ENCODE measurements at regions not wholly inside any gene's neighbourhood (a gene's known extent, or its start where the extent isn't known, plus 50 kb on each side); places are given as distances from the start of the nearest gene placed in this dataset.

DNA sequence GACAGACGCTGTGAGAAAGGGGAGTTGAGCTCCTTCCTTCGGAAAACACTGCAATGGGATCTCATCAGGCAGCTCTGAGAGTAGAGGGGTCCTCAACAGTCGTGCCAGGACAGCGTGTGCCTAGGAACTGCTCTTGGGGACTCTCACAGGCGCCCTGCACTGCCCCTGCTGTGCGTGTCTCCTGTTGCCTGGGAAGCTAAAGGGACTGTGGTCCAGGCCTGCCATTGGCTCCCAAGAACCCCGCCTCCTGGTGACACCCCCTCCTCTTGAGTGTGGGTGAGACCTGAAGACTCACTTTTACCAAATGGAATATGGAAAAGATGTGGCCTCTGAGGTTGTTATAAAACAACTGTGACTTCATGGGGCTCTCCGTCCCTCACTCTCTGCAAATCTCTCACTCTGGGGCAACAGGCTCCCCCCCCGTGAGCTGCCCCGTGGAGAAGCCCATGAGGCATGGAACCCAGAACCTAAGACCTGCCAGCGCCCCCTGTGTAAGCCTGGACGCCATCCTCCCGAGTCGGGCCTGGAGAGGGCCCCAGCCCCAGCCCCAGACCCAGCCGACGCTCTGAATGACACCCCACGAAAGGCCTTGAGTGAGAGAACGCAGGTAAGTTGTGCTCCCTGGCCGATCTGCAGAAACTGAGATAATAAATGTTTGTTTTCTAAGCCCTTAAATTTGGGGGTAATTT lies 302.7 kb downstream of the FGF9 start:
- no peak overlapping the region for H3K4me3 ChIP-seq (ENCODE audit: low read depth, low read length)
- TF ChIP-seq CTCF (IDR thresholded peaks at IDR 0.05; ENCODE audit: borderline replicate concordance, insufficient read depth, low read depth, low read length), result no peak

GRCh38 chr13:21974741-21975140 lies 303.9 kb downstream of the FGF9 start:
- TF ChIP-seq CTCF (IDR thresholded peaks at IDR 0.05; ENCODE audit: borderline replicate concordance, insufficient read depth, low read depth, low read length), result no peak
- H3K4me3 ChIP-seq (ENCODE audit: low read depth, low read length), result no peak overlapping the region

DNA sequence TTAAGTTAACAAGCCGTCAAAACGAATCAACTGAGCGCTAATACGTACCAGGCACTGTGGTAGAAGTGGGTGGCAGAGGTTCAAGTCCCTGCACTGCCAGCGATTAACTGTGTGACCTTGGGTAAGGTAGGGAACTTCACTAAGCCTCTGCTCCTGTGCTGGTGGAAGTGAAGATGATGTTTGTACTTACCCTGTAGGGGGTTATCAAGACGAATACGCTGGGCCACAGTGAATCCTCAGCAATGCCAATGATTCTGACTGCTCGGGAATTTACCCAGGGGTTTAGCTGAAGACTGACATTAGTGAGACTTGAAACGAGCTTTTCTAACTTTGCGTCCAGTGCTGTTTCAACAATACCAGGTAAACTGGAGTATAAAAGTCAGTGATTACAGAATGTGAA lies 305.3 kb downstream of the FGF9 start:
- no peak for TF ChIP-seq CTCF (IDR thresholded peaks at IDR 0.05; ENCODE audit: borderline replicate concordance, insufficient read depth, low read depth, low read length)
- no peak overlapping the region for H3K4me3 ChIP-seq (ENCODE audit: low read depth, low read length)

DNA sequence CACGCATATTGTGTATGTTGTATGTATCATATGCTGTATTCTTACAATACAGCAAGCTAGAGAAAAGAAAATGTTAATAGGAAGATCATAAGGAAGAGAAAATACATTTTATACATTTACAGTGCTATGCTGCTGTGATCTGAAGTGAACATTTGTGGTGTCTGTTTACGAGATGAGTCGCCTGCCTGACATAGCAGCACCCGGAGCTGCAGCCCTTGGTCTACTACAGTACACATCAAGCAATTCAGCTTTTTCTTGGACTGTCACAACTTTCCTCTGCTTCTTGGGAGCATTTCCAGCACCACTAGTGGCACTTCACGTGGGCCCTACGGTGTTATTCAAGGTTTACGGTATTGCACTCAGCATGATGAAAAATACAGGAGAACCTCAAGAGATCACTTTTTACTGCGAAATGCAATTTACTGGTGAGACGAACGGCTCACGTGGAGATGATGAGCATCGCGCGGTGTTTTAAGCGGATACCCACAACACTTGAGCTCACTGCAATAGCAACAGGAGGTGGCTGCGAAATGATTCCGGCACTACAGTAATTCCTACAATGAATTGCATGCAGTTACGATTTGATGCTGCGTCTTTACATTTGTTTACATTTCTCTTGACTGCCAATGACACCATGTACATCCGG lies 308.4 kb downstream of the FGF9 start:
- no peak overlapping the region for H3K4me3 ChIP-seq (ENCODE audit: low read depth, low read length)
- TF ChIP-seq CTCF (IDR thresholded peaks at IDR 0.05; ENCODE audit: borderline replicate concordance, insufficient read depth, low read depth, low read length), result no peak

GRCh38 chr13:21980049-21980448 lies 309.2 kb downstream of the FGF9 start:
- H3K4me3 ChIP-seq (ENCODE audit: low read depth, low read length), result no peak overlapping the region
- TF ChIP-seq CTCF (IDR thresholded peaks at IDR 0.05; ENCODE audit: borderline replicate concordance, insufficient read depth, low read depth, low read length), result no peak

DNA sequence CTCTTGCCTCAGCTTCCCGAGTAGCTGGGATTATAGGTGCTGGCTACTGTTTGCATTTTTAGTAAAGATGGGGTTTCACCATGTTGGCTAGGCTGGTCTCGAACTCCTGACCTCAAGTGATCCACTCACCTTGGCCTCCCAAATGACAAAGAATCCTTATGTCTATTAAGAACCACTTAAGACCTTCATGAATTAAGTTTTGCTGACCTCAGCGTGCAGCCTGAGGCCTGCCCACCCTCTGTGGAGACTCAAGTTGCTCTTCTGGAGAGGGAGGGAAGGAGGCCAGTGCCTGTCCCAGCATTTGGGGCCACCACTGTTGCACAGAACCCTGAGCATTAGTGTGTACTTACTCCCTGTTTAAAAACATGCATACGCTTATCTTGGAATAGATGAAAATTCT lies 313.3 kb downstream of the FGF9 start:
- TF ChIP-seq CTCF (IDR thresholded peaks at IDR 0.05; ENCODE audit: borderline replicate concordance, insufficient read depth, low read depth, low read length), result no peak
- H3K4me3 ChIP-seq (ENCODE audit: low read depth, low read length), result no peak overlapping the region

DNA sequence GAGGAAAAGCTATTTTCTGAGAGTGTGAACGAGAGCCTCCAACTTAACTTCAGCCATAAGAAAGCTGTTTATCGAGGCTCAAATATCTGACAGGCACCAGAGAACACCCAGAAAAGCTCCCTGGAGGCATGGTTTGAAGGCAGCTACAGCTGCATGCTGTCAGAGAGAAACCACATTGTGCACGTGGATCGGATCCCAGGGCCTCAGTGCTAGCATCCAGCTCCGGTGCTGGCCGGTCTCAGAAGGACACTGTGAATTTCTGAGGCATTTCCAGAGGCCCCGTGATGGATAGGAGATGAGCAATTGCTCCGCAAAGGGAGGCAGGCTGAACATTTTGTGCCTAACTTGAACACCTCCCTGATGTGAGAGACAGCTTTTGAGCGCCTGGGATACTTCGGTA lies 315.7 kb downstream of the FGF9 start:
- H3K4me3 ChIP-seq (ENCODE audit: low read depth, low read length), result no peak overlapping the region
- TF ChIP-seq CTCF (IDR thresholded peaks at IDR 0.05; ENCODE audit: borderline replicate concordance, insufficient read depth, low read depth, low read length), result no peak

All from GM12875 (cell line).